ENCODE measurements at regions not wholly inside any gene's neighbourhood (a gene's known extent, or its start where the extent isn't known, plus 50 kb on each side); places are given as distances from the start of the nearest gene placed in this dataset.
"Not testable (repeated sequence)": the region's sequence is repeated elsewhere in the genome, so short reads cannot be mapped to it uniquely, and the experiment has no call there.

GRCh38 chr1:115445090-115445489, 107.0 kb upstream of the NGF start:
- Histone ChIP-seq H3K4me3 (no peak overlapping the region), H3K9me3 (ENCODE audit: low read depth) (no peaks in the 10 kb centered on the region), H3K9ac (no peak overlapping the region), H3K4me1 (no peaks in the 10 kb centered on the region), H3K79me2 (ENCODE audit: low read depth) (no peaks in the 10 kb centered on the region), H4K20me1 (ENCODE audit: low read depth) (no peaks in the 10 kb centered on the region), H3K4me2 (no peak overlapping the region), H3F3A (ENCODE audit: low read depth) (no peaks in the 10 kb centered on the region), H2AFZ (replicated peaks) (no peak overlapping the region), H3K27ac (no peak overlapping the region), H3K27me3 (no peaks in the 10 kb centered on the region), H3K36me3 (no peaks in the 10 kb centered on the region)
- DNase-seq (ENCODE audit: low spot score): no peak
- no peaks in the 10 kb centered on the region for H3K4me1 Mint-ChIP-seq
- H3K4me3 Mint-ChIP-seq: no peak overlapping the region
- no peak overlapping the region for H3K27ac Mint-ChIP-seq
- peaks cover 3% of the 10 kb centered on the region for H3K27me3 Mint-ChIP-seq (ENCODE audit: insufficient read depth, low read depth)
- no peak for TF ChIP-seq EZH2 (IDR thresholded peaks at IDR 0.05)
- TF ChIP-seq EZH2phosphoT487 (IDR thresholded peaks at IDR 0.05): no peak
- no peak for TF ChIP-seq CTCF (IDR thresholded peaks at IDR 0.05)
- H3K9me3 Mint-ChIP-seq: no peaks in the 10 kb centered on the region
- no peaks in the 10 kb centered on the region for H3K36me3 Mint-ChIP-seq

- no peak overlapping the region for H3K27ac Mint-ChIP-seq
- no peaks in the 10 kb centered on the region for H3K4me1 Mint-ChIP-seq
- H3K9me3 Mint-ChIP-seq: no peaks in the 10 kb centered on the region
These were observed 102.7 kb upstream of the NGF start for GRCh38 chr1:115440733-115441132.

GRCh38 chr1:115439520-115439919, 101.5 kb upstream of the NGF start:
- not testable (repeated sequence) for H3K9me3 Mint-ChIP-seq, H3K4me1 Mint-ChIP-seq

More at GRCh38 chr1:115440733-115441132, 102.7 kb upstream of the NGF start:
- H3K4me3 ChIP-seq: no peak overlapping the region
- H3K27ac ChIP-seq: no peak overlapping the region
- H3K27me3 Mint-ChIP-seq (ENCODE audit: insufficient read depth, low read depth): peaks cover 8% of the 10 kb centered on the region
- no peak for DNase-seq (ENCODE audit: low spot score)
- H3K4me2 ChIP-seq: no peak overlapping the region
- H3K9me3 ChIP-seq (ENCODE audit: low read depth): no peaks in the 10 kb centered on the region
- no peaks in the 10 kb centered on the region for H3F3A ChIP-seq (ENCODE audit: low read depth)
- TF ChIP-seq CTCF (IDR thresholded peaks at IDR 0.05): no peak
- TF ChIP-seq EZH2 (IDR thresholded peaks at IDR 0.05): no peak
- no peak for TF ChIP-seq EZH2phosphoT487 (IDR thresholded peaks at IDR 0.05)
- H3K36me3 ChIP-seq: no peaks in the 10 kb centered on the region
- no peak overlapping the region for H2AFZ ChIP-seq (replicated peaks)
- no peaks in the 10 kb centered on the region for H3K27me3 ChIP-seq
- peaks cover 25% of the 10 kb centered on the region for H3K4me1 ChIP-seq
- no peaks in the 10 kb centered on the region for H3K79me2 ChIP-seq (ENCODE audit: low read depth)
- no peak overlapping the region for H3K9ac ChIP-seq
- no peak overlapping the region for H3K4me3 Mint-ChIP-seq
- no peaks in the 10 kb centered on the region for H4K20me1 ChIP-seq (ENCODE audit: low read depth)
- no peaks in the 10 kb centered on the region for H3K36me3 Mint-ChIP-seq

GRCh38 chr1:115437196-115437595, 99.1 kb upstream of the NGF start:
- Histone ChIP-seq H3K4me3 (no peak overlapping the region), H3K79me2 (ENCODE audit: low read depth) (no peaks in the 10 kb centered on the region), H3F3A (ENCODE audit: low read depth) (no peaks in the 10 kb centered on the region), H3K4me1 (peaks cover 29% of the 10 kb centered on the region), H3K27ac (no peak overlapping the region), H3K9me3 (ENCODE audit: low read depth) (no peaks in the 10 kb centered on the region), H3K36me3 (no peaks in the 10 kb centered on the region), H4K20me1 (ENCODE audit: low read depth) (no peaks in the 10 kb centered on the region), H3K9ac (no peak overlapping the region), H3K27me3 (no peaks in the 10 kb centered on the region), H2AFZ (replicated peaks) (no peak overlapping the region), H3K4me2 (no peak overlapping the region)
- Mint-ChIP-seq H3K4me1 (no peaks in the 10 kb centered on the region), H3K36me3 (no peaks in the 10 kb centered on the region), H3K27ac (no peak overlapping the region), H3K9me3 (no peaks in the 10 kb centered on the region), H3K27me3 (ENCODE audit: insufficient read depth, low read depth) (peaks cover 9% of the 10 kb centered on the region), H3K4me3 (no peak overlapping the region)
- no peak for DNase-seq (ENCODE audit: low spot score)
- TF ChIP-seq EZH2phosphoT487 (IDR thresholded peaks at IDR 0.05) (no peak), EZH2 (IDR thresholded peaks at IDR 0.05) (no peak), CTCF (IDR thresholded peaks at IDR 0.05) (no peak)

More at GRCh38 chr1:115439520-115439919, 101.5 kb upstream of the NGF start:
- not testable (repeated sequence) for H3K36me3 ChIP-seq; H2AFZ ChIP-seq (replicated peaks); H3K27me3 Mint-ChIP-seq (ENCODE audit: insufficient read depth, low read depth); H3K9me3 ChIP-seq (ENCODE audit: low read depth); H3K4me3 Mint-ChIP-seq; H3K4me3 ChIP-seq; H4K20me1 ChIP-seq (ENCODE audit: low read depth); H3F3A ChIP-seq (ENCODE audit: low read depth); DNase-seq (ENCODE audit: low spot score); H3K27me3 ChIP-seq; H3K79me2 ChIP-seq (ENCODE audit: low read depth); H3K4me2 ChIP-seq; H3K9ac ChIP-seq; H3K27ac ChIP-seq; H3K27ac Mint-ChIP-seq; H3K36me3 Mint-ChIP-seq
- H3K4me1 ChIP-seq: peaks cover 29% of the 10 kb centered on the region
